RPMI8226 (cell line): ENCODE measurements at regions not wholly inside any gene's neighbourhood (a gene's known extent, or its start where the extent isn't known, plus 50 kb on each side); places are given as distances from the start of the nearest gene placed in this dataset.
"Not testable (repeated sequence)": the region's sequence is repeated elsewhere in the genome, so short reads cannot be mapped to it uniquely, and the experiment has no call there.

ENCODE experiments used
- DNase-seq: peaks from one replicate; pipeline ENCODE4 v3.0.0-alpha.2; 2015

DNA sequence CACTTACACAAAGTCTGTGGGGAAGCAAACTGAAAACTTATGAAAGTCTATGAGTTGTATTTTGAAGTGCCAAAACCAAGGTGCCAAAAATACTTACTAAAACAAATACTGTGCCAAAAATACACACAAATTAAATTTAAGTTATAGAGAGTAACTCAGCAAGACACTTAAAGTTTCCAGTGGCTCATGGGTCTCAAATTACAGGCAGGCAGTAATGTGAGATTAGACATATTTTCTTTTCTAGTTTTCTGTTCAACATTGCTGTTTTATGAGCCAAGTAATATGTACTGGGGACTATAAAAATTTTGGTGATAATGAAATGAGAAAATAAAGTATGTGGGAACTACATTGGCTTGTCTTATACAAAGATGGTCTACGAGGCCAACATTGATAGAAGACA, 172.2 kb upstream of the SNX2 start:
- DNase-seq, result no peak

DNA sequence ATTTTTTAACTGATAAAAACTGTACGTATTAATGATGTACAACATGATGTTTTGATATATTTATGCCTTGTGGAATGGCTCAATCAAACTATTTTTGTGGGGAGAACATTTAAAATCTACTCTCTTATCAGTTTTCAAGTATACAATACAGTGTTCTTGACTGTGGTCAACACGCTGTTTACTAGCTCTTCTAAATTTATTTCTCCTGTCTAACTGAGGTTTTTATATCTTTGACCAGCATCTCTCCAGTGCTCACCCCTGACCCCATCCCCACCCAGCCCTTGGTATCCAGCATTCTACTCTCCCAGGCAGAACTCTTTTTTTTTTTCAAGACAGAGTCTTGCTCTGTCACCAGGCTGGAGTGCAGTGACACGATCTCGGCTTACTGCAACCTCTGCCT, 169.6 kb upstream of the SNX2 start:
- DNase-seq, result no peak

GRCh38 chr5:122607818-122608217, 167.1 kb upstream of the SNX2 start:
- DNase-seq, result no peak

DNA sequence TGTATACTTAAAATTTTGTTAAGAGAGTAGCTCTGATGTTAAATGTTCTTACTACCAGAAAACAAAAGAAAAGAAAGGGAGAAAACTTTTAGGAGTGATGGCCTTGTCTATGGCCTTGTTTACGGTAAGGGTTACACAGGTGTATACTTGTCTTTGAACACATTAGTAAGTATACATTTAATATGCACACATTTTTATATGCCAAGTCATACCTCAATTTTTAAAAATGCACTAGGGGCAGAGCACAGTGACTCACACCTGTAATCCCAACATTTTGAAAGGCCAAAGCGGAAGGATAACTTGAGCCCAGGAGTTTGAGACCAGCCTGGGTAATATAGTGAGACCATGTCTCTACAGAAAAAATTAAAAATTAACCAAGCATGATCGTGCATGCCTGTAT, 166.7 kb upstream of the SNX2 start:
- DNase-seq, result no peak

- no peak for DNase-seq
Measured at GRCh38 chr5:122611406-122611805, 163.5 kb upstream of the SNX2 start.

DNA sequence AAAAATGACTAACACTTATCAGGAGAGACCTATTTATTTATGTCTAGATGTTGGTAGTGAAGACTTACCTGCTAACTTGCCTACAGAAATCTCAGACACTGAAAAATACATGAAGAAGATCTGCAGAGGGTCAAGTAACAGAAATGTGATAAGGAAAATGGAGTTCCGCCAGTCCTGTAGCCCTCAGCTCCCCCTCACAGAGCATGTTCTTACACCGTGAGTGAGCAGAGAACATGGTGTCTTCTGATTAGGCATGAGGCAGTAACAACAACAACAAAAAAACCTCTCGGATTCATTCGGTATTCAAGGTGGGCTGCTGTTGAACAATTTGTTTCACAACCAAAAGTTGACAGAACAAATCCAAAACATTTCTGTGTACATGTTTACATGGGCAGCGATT, 162.0 kb upstream of the SNX2 start:
- DNase-seq, result no peak

- no peak for DNase-seq
Measured at GRCh38 chr5:122615146-122615545, 159.7 kb upstream of the SNX2 start.

DNA sequence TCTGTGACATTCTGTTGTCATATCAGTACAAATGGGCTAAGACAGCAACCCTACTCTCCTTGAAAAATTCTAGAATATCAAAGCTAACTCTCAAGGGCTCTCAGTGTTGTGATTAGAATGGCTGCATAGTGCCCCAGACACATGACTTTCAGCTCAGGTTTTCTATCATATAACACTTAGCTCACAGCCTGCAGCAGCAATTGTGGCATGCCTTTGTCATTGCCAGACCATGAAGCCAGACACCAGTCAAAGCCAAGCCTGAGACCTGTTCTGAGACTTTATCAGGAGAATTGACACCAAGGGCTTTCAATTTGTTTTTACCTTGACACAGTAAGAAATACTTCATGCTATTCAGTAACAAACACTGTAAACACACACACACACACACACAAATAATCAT, 159.0 kb upstream of the SNX2 start:
- DNase-seq, result no peak

GRCh38 chr5:122618046-122618445, 156.8 kb upstream of the SNX2 start:
- not testable (repeated sequence) for DNase-seq

DNA sequence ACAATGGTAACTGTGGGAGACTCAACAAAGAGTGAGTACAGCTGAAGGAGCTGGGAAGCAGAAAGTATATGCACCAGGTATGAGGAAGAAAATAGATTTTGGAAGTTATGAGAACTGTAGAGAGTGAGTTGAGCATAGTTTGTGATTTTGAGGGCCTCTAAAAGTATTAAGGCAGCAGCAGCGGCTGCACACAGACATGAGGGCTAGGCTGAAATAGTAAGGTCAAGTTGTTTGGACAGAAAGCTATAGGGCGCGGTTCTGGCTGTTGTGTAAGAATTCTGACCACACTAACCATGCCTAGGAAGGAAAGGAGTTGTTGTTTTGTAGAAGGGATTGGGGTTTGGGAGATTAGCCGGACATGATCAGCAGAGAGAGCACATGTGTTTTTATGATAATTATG, 154.1 kb upstream of the SNX2 start:
- not testable (repeated sequence) for DNase-seq

DNA sequence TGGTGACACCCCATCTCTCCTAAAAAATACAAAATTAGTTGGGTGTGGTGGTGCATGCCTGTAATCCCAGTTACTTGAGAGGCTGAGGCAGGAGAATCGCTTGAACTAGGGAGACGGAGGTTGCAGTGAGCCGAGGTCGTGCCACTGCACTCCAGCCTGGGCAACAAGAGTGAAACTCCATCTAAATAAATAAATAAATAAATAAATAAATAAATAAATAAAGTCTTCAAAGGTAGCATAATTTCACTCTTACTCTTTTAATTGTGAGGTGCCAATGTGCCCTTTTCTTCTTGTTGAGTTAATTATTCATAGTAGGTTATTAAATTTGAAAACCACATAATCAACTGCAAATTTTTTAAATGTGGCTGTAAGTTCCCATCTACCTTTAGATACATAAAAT, 146.2 kb upstream of the SNX2 start:
- not testable (repeated sequence) for DNase-seq

DNA sequence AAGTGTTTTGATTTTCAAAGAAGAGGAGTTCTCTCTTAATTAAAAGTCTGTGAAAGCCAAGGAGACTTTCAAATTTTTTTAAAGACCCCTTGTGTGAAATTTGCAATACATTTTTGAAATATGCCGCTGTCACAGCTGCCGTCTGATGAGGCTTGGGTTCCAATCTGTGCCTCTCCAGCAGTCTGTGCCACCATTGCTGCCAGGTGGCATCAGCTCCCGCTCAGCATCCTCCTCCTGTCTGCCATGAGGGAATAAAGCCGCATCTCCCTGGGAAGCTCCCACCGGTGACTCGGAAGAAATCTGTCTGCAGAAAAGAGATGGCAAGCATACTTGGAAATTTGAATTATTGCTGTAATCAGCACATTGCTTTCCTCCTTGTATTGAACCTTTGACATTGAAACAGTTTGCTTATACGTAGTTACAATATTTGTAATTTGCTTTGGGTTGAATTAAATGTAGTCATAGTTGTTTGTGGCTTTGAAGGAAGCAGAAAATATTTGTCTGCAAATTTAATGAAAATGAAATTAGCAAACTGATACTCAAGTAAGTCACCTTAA, 145.7 kb upstream of the SNX2 start:
- DNase-seq, result no peak

DNA sequence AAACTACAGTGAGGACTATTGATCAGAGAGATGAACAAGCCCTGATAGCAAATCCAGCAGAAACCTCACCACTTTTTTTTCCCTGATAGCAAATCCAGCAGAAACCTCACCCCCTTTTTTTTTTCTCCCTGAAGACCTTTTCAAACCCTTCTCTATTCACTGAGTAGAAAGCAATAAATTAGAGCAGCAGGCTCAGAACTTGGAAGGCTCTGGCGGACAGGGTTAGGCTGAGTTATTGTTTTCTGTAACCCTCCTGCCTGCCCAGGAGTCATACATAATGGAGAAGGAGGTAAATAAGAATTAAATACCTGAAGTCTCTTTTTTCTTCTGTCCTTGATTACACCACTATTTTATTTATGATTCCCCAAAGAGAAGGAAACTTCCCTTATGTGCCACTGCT, 136.3 kb upstream of the SNX2 start:
- no peak for DNase-seq

GRCh38 chr5:122639033-122639432, 135.8 kb upstream of the SNX2 start:
- no peak for DNase-seq

- DNase-seq, result no peak
Measured at GRCh38 chr5:122639864-122640263, 135.0 kb upstream of the SNX2 start.

DNA sequence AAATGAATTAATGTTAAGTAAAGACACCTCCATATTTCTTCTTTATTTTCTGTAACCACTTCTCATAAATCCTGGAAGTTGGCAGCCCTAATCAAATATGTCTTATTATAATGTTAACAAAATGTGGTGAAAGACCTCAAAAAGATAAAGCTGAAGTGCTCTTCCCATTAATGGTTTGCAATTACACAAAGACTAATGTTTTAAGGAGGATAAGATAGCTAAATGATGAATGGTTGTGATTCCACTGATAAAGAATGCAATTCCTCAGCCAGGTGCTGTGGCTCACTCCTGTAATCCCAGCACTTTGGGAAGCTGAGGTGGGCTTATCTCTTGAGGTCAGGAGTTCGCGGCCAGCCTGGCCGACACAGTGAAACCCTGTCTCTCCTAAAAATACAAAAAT, 125.8 kb upstream of the SNX2 start:
- no peak for DNase-seq

GRCh38 chr5:122653087-122654017, 121.5 kb upstream of the SNX2 start:
- no peak for DNase-seq

- DNase-seq, result no peak
Measured at GRCh38 chr5:122656160-122656559, 118.7 kb upstream of the SNX2 start.

DNA sequence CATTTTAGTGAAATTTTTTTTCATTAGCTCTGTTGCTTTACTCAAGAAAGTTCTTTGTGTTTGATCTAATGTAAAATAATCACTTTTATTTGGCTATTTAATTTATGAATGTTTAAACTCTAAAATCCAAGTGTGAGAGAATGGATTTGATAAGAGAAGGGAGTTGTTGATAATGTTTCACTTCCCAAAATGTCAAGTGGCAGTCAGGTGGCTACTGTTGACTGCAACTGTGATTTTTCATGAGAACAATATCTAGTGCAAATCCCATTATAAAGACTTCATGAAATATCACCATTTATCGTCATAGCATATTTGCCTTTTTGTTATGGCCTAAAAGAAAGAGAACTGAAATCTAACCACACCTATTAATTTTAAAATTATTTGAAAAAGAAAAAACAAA, 118.3 kb upstream of the SNX2 start:
- no peak for DNase-seq

GRCh38 chr5:122661496-122662180, 113.2 kb upstream of the SNX2 start:
- no peak for DNase-seq

- DNase-seq, result no peak
Measured at GRCh38 chr5:122665051-122665450, 109.8 kb upstream of the SNX2 start.

- no peak for DNase-seq
Measured at GRCh38 chr5:122668552-122668951, 106.3 kb upstream of the SNX2 start.

GRCh38 chr5:122669709-122670108, 105.2 kb upstream of the SNX2 start:
- not testable (repeated sequence) for DNase-seq

GRCh38 chr5:122673343-122673742, 101.5 kb upstream of the SNX2 start:
- no peak for DNase-seq
